ENCODE measurements at regions not wholly inside any gene's neighbourhood (a gene's known extent, or its start where the extent isn't known, plus 50 kb on each side); places are given as distances from the start of the nearest gene placed in this dataset.

- no peak overlapping the region for H3K4me3 ChIP-seq
- no peaks in the 10 kb centered on the region for H3K9me3 ChIP-seq (replicated peaks in 1 of 3)
- peaks cover 0 to 10% of the 10 kb centered on the region in 2 donors for H3K4me1 ChIP-seq (replicated peaks in 1 of 2)
- intact Hi-C loops (cut with DNase I): no loop called here
- H3K27ac ChIP-seq: no peak overlapping the region
- no peaks in the 10 kb centered on the region for H3K27me3 ChIP-seq
- WGBS, 4 donors: 40 to 79% (median 66%) methylated on average over 1 to 3 of the region's 3 CpGs
- no peak for TF ChIP-seq POLR2A (IDR thresholded peaks at IDR 0.05)
- TF ChIP-seq CTCF (IDR thresholded peaks at IDR 0.05): no peak
- peak in 4 of 7 donors; percentile 43 to 59 (median 52) for DNase-seq
- no peaks in the 10 kb centered on the region for H3K36me3 ChIP-seq (replicated peaks in 1 of 2)
Measured at GRCh38 chrX:40277672-40278071, 179.9 kb upstream of the BCOR start.

GRCh38 chrX:40273356-40274050, 175.7 kb upstream of the BCOR start:
- no peak overlapping the region for H3K4me3 ChIP-seq
- intact Hi-C loops (cut with DNase I): no loop called here
- no peaks in the 10 kb centered on the region for H3K36me3 ChIP-seq (replicated peaks in 1 of 2)
- 51 to 74% (median 55%) methylated on average over 5 to 15 of the region's 15 CpGs for WGBS, 4 donors
- DNase-seq: peak; percentile 53 to 86 (median 82)
- peak overlapping the region; percentile 44 to 88 (median 60) for H3K27ac ChIP-seq
- peaks cover 0 to 11% of the 10 kb centered on the region in 2 donors for H3K4me1 ChIP-seq (replicated peaks in 1 of 2)
- no peaks in the 10 kb centered on the region for H3K9me3 ChIP-seq (replicated peaks in 1 of 3)
- peaks cover under 1% of the 10 kb centered on the region for H3K27me3 ChIP-seq
- TF ChIP-seq POLR2A (IDR thresholded peaks at IDR 0.05) (peak in 1 of 2 donors; percentile 30), CTCF (IDR thresholded peaks at IDR 0.05) (no peak)

GRCh38 chrX:40272776-40273175, 175.0 kb upstream of the BCOR start:
- Histone ChIP-seq H3K4me3 (no peak overlapping the region), H3K36me3 (replicated peaks in 1 of 2) (no peaks in the 10 kb centered on the region), H3K9me3 (replicated peaks in 1 of 3) (no peaks in the 10 kb centered on the region), H3K4me1 (replicated peaks in 1 of 2) (peaks cover 0 to 19% of the 10 kb centered on the region in 2 donors), H3K27me3 (peaks cover 5% of the 10 kb centered on the region), H3K27ac (peak overlapping the region; percentile 39 to 88 (median 60))
- TF ChIP-seq CTCF (IDR thresholded peaks at IDR 0.05) (no peak), POLR2A (IDR thresholded peaks at IDR 0.05) (no peak)
- WGBS, 4 donors: 53 to 79% (median 61%) methylated on average over 3 to 6 of the region's 6 CpGs
- no peak for DNase-seq
- intact Hi-C loops (cut with DNase I): no loop called here

GRCh38 chrX:40272141-40272540, 174.4 kb upstream of the BCOR start:
- H3K36me3 ChIP-seq (replicated peaks in 1 of 2): no peaks in the 10 kb centered on the region
- peak in 6 of 7 donors; percentile 70 to 82 (median 74) for DNase-seq
- 38 to 62% (median 49%) methylated on average over 9 of the region's 9 CpGs for WGBS, 4 donors
- peak overlapping the region; percentile 44 to 88 (median 60) for H3K27ac ChIP-seq
- H3K27me3 ChIP-seq: peaks cover 5% of the 10 kb centered on the region
- H3K9me3 ChIP-seq (replicated peaks in 1 of 3): no peaks in the 10 kb centered on the region
- intact Hi-C loops (cut with DNase I): no loop called here
- no peak overlapping the region for H3K4me3 ChIP-seq
- peaks cover 0 to 21% of the 10 kb centered on the region in 2 donors for H3K4me1 ChIP-seq (replicated peaks in 1 of 2)
- peak in 1 of 2 donors; percentile 48 for TF ChIP-seq POLR2A (IDR thresholded peaks at IDR 0.05)
- TF ChIP-seq CTCF (IDR thresholded peaks at IDR 0.05): no peak

Measured in adrenal gland (tissue), 9 donors.